ENCODE measurements at regions not wholly inside any gene's neighbourhood (a gene's known extent, or its start where the extent isn't known, plus 50 kb on each side); places are given as distances from the start of the nearest gene placed in this dataset.

GRCh38 chr2:222794585-222795449 is 66.0 kb upstream of the ACSL3 start:
- no peak overlapping the region for H3K27ac ChIP-seq
- no peak for TF ChIP-seq CTCF (conservative IDR thresholded peaks at IDR 0.05; ENCODE audit: low read depth, low read length)
- H3K36me3 ChIP-seq (ENCODE audit: insufficient read depth): no peaks in the 10 kb centered on the region

GRCh38 chr2:222795450-222796357 is 65.1 kb upstream of the ACSL3 start:
- H4K20me1 ChIP-seq (ENCODE audit: insufficient read depth): no peaks in the 10 kb centered on the region
- no peaks in the 10 kb centered on the region for H3K4me1 ChIP-seq (ENCODE audit: low read depth, poor library complexity, severe bottlenecking)
- H3K27ac ChIP-seq: no peak overlapping the region
- H3K9ac ChIP-seq: no peak overlapping the region
- H2AFZ ChIP-seq (ENCODE audit: low read depth): no peak overlapping the region
- no peaks in the 10 kb centered on the region for H3K79me2 ChIP-seq (ENCODE audit: insufficient read depth, low read depth)
- H3K27me3 ChIP-seq (ENCODE audit: insufficient read depth, low read depth): no peaks in the 10 kb centered on the region
- H3K4me2 ChIP-seq: no peak overlapping the region
- no peaks in the 10 kb centered on the region for H3K36me3 ChIP-seq (ENCODE audit: insufficient read depth)
- TF ChIP-seq CTCF (conservative IDR thresholded peaks at IDR 0.05; ENCODE audit: low read depth, low read length): no peak
- no peak overlapping the region for H3K4me3 ChIP-seq (IDR thresholded peaks at IDR 0.05; ENCODE audit: insufficient read depth, low read depth, low read length)

More at GRCh38 chr2:222794585-222795449, 66.0 kb upstream of the ACSL3 start:
- Histone ChIP-seq H3K4me2 (no peak overlapping the region), H3K9ac (no peak overlapping the region), H3K4me3 (IDR thresholded peaks at IDR 0.05; ENCODE audit: insufficient read depth, low read depth, low read length) (no peak overlapping the region), H2AFZ (ENCODE audit: low read depth) (no peak overlapping the region), H3K27me3 (ENCODE audit: insufficient read depth, low read depth) (no peaks in the 10 kb centered on the region), H3K79me2 (ENCODE audit: insufficient read depth, low read depth) (no peaks in the 10 kb centered on the region), H4K20me1 (ENCODE audit: insufficient read depth) (no peaks in the 10 kb centered on the region), H3K4me1 (ENCODE audit: low read depth, poor library complexity, severe bottlenecking) (peaks cover 1% of the 10 kb centered on the region)

GRCh38 chr2:222796413-222797103 is 64.3 kb upstream of the ACSL3 start:
- no peak overlapping the region for H2AFZ ChIP-seq (ENCODE audit: low read depth)

More at GRCh38 chr2:222796413-222797103, 64.3 kb upstream of the ACSL3 start:
- TF ChIP-seq CTCF (conservative IDR thresholded peaks at IDR 0.05; ENCODE audit: low read depth, low read length): no peak
- Histone ChIP-seq H3K4me2 (no peak overlapping the region), H3K36me3 (ENCODE audit: insufficient read depth) (no peaks in the 10 kb centered on the region), H3K79me2 (ENCODE audit: insufficient read depth, low read depth) (no peaks in the 10 kb centered on the region), H3K27ac (no peak overlapping the region), H4K20me1 (ENCODE audit: insufficient read depth) (no peaks in the 10 kb centered on the region), H3K4me3 (IDR thresholded peaks at IDR 0.05; ENCODE audit: insufficient read depth, low read depth, low read length) (no peak overlapping the region), H3K4me1 (ENCODE audit: low read depth, poor library complexity, severe bottlenecking) (no peaks in the 10 kb centered on the region), H3K27me3 (ENCODE audit: insufficient read depth, low read depth) (no peaks in the 10 kb centered on the region), H3K9ac (no peak overlapping the region)
